Kidney (tissue), 13 donors: ENCODE measurements at regions not wholly inside any gene's neighbourhood (a gene's known extent, or its start where the extent isn't known, plus 50 kb on each side); places are given as distances from the start of the nearest gene placed in this dataset.
A peak's percentile ranks its signal among the peaks of the same experiment; 100 is the strongest.

ENCODE experiments used
- DNase-seq, 5 donors: peaks; one replicate each; pipeline ENCODE4 v3.0.0-alpha.2; 2013 to 2020
- FAIRE-seq: peaks from 2 replicates; lab custom pipeline; 2012; peaks lifted over from hg19 to GRCh38; lab: Jason Lieb, UNC
- H3K27ac ChIP-seq, 2 donors: one replicate each; pipeline ENCODE4 v1.7.0; 2013; ENCODE audit warnings: low read depth in 2 of 2, low read length in 2 of 2, inconsistent platforms in 1 of 2
- H3K27me3 ChIP-seq: one replicate; pipeline ENCODE4 v1.7.1; 2013; ENCODE audit warnings: low read length, inconsistent platforms; ENCODE audit not compliant: control insufficient read depth, insufficient read depth
- H3K36me3 ChIP-seq, 3 donors: one replicate each; pipeline versions ENCODE4 v1.7.0 to v1.7.1; 2013; ENCODE audit warnings: low read length in 3 of 3, control low read depth in 1 of 3, inconsistent platforms in 1 of 3; ENCODE audit not compliant: insufficient read depth in 3 of 3, control insufficient read depth in 2 of 3
- H3K4me1 ChIP-seq, 3 donors: one replicate each; pipeline versions ENCODE4 v1.7.0 to v1.7.1; 2013; ENCODE audit warnings: low read length in 3 of 3, inconsistent platforms in 1 of 3, low read depth in 1 of 3; ENCODE audit not compliant: control insufficient read depth in 2 of 3, insufficient read depth in 2 of 3
- H3K4me3 ChIP-seq, 3 donors: one replicate each; pipeline versions ENCODE4 v1.7.0 to v1.8.1; 2013; ENCODE audit warnings: low read length in 3 of 3, control low read depth in 1 of 3, inconsistent platforms in 1 of 3
- H3K9ac ChIP-seq, 3 donors: one replicate each; pipeline versions ENCODE4 v1.7.0 to v1.7.1; 2013; ENCODE audit warnings: low read length in 3 of 3, control low read depth in 1 of 3, inconsistent platforms in 1 of 3
- H3K9me3 ChIP-seq, 3 donors: one replicate each; pipeline versions ENCODE4 v1.7.0 to v1.7.1; 2013; ENCODE audit warnings: low read length in 3 of 3, control low read depth in 1 of 3, inconsistent platforms in 1 of 3; ENCODE audit not compliant: control insufficient read depth in 2 of 3, insufficient read depth in 1 of 3
- CTCF ChIP-seq: IDR thresholded peaks from 3 replicates; pipeline ENCODE4 v1.5.1; 2012; ENCODE audit warnings: mild to moderate bottlenecking, moderate library complexity, borderline replicate concordance; ENCODE audit not compliant: insufficient read depth; ENCODE audit errors: extremely low read depth
- intact Hi-C: fragments of 100-400 bp; cut with DNase I; formaldehyde crosslinking; loops from one replicate; pipeline ENCODE4 v1.11.1; 2022
- donor health status: control.
- donor health status: control.
- donor health status: control.
- donor health status: control.
- donor health status: control.
- donor health status: DM: yes; HTN: yes; CAD: no.
- donor health status: Normal renal cell carcinoma (clear cell type).

GRCh38 chr5:58191443-58191842, 268.4 kb downstream of the PLK2 start:
- Histone ChIP-seq H3K27me3 (no peaks in the 10 kb centered on the region), H3K27ac (no peak overlapping the region), H3K4me3 (no peak overlapping the region), H3K9me3 (no peaks in the 10 kb centered on the region), H3K4me1 (no peaks in the 10 kb centered on the region), H3K9ac (no peak overlapping the region), H3K36me3 (no peaks in the 10 kb centered on the region)
- no peak for TF ChIP-seq CTCF
- intact Hi-C loops, result no loop called here
- FAIRE-seq (no peak), DNase-seq (no peak)

- peak in 2 of 5 donors; percentile 21 to 24 for DNase-seq
- Histone ChIP-seq H3K9ac (no peak overlapping the region), H3K4me3 (no peak overlapping the region), H3K36me3 (no peaks in the 10 kb centered on the region), H3K4me1 (no peaks in the 10 kb centered on the region), H3K9me3 (no peaks in the 10 kb centered on the region), H3K27me3 (no peaks in the 10 kb centered on the region), H3K27ac (no peak overlapping the region)
- no peak for TF ChIP-seq CTCF
- no peak for FAIRE-seq
- intact Hi-C loops, result no loop called here
Observed at GRCh38 chr5:58188262-58188651, 271.6 kb downstream of the PLK2 start.

GRCh38 chr5:58187432-58188261, 272.2 kb downstream of the PLK2 start:
- intact Hi-C loops, result no loop called here
- FAIRE-seq, result no peak
- Histone ChIP-seq H3K4me1 (no peaks in the 10 kb centered on the region), H3K4me3 (no peak overlapping the region), H3K9me3 (no peaks in the 10 kb centered on the region), H3K36me3 (no peaks in the 10 kb centered on the region), H3K27me3 (no peaks in the 10 kb centered on the region), H3K9ac (no peak overlapping the region), H3K27ac (no peak overlapping the region)
- no peak for TF ChIP-seq CTCF
- no peak for DNase-seq
